ENCODE measurements at regions not wholly inside any gene's neighbourhood (a gene's known extent, or its start where the extent isn't known, plus 50 kb on each side); places are given as distances from the start of the nearest gene placed in this dataset.

- TF ChIP-seq CTCF (IDR thresholded peaks at IDR 0.05) = no peak
- TF ChIP-seq POLR2A (IDR thresholded peaks at IDR 0.05) = no peak
Observed at GRCh38 chr18:77559274-77559910, 309.7 kb downstream of the GALR1 start.

All from heart left ventricle (tissue), 13 donors.